ENCODE measurements at regions not wholly inside any gene's neighbourhood (a gene's known extent, or its start where the extent isn't known, plus 50 kb on each side); places are given as distances from the start of the nearest gene placed in this dataset.

DNA sequence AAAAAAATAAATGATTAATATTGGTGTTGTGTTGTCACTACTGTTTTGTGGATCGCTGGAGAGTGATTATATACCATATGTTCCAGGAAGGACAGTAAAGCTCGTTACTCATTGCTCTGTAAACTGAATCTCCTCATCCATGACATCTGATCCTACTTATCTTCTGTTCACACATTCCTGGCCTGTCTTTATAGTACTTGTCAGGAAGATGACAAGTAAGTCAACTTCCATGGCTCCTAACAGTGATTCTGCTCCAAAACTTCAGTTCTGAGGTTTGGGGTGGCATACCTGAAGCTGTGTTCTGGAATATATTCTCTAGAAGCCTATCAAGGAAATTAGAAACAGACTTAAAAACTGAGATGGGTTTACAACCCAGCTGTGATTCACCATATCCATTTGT is 288.9 kb downstream of the ZBBX start (continued):
- TF ChIP-seq, protein P1, sequence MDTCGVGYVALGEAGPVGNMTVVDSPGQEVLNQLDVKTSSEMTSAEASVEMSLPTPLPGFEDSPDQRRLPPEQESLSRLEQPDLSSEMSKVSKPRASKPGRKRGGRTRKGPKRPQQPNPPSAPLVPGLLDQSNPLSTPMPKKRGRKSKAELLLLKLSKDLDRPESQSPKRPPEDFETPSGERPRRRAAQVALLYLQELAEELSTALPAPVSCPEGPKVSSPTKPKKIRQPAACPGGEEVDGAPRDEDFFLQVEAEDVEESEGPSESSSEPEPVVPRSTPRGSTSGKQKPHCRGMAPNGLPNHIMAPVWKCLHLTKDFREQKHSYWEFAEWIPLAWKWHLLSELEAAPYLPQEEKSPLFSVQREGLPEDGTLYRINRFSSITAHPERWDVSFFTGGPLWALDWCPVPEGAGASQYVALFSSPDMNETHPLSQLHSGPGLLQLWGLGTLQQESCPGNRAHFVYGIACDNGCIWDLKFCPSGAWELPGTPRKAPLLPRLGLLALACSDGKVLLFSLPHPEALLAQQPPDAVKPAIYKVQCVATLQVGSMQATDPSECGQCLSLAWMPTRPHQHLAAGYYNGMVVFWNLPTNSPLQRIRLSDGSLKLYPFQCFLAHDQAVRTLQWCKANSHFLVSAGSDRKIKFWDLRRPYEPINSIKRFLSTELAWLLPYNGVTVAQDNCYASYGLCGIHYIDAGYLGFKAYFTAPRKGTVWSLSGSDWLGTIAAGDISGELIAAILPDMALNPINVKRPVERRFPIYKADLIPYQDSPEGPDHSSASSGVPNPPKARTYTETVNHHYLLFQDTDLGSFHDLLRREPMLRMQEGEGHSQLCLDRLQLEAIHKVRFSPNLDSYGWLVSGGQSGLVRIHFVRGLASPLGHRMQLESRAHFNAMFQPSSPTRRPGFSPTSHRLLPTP (IDR thresholded peaks at IDR 0.05; ENCODE audit: borderline replicate concordance, extremely low read depth, insufficient read length) = no peak
- TF ChIP-seq HMBOX1 (IDR thresholded peaks at IDR 0.05) (no peak), BACH1 (tag; IDR thresholded peaks at IDR 0.05) (no peak), ZSCAN32 (CRISPR knock-in tag; IDR thresholded peaks at IDR 0.05) (no peak), HIVEP1 (CRISPR knock-in tag; IDR thresholded peaks at IDR 0.05) (no peak)

GRCh38 chr3:167084545-167084944 is 295.6 kb downstream of the ZBBX start:
- Histone ChIP-seq H3K9me3 (replicated peaks; ENCODE audit: control insufficient read depth, insufficient read depth, low read depth, low read length) (no peaks in the 10 kb centered on the region; the same call in 1 of the 2 replicates), H3K36me3 (ENCODE audit: control insufficient read depth, insufficient read depth, low read length) (no peaks in the 10 kb centered on the region), H2AFZ (ENCODE audit: low read depth, low read length) (no peak overlapping the region), H3K4me1 (replicated peaks in 1 of 2; ENCODE audit: control insufficient read depth in 2 of 2, insufficient read depth in 2 of 2, low read length in 2 of 2) (no peaks in the 10 kb centered on the region), H3K9me1 (ENCODE audit: control insufficient read depth, insufficient read depth, low read length) (no peaks in the 10 kb centered on the region), H3K27ac (ENCODE audit: extremely low read depth, low read depth, low read length) (no peak overlapping the region), H3K79me2 (ENCODE audit: control insufficient read depth, insufficient read depth, low read length) (no peaks in the 10 kb centered on the region), H4K20me1 (replicated peaks; ENCODE audit: control insufficient read depth, insufficient read depth, low read length) (no peaks in the 10 kb centered on the region), H3K4me2 (ENCODE audit: insufficient read depth, low read length) (no peak overlapping the region), H3K4me3 (no peak overlapping the region), H3K9ac (ENCODE audit: insufficient read depth in 1 of 2, low read depth in 2 of 2, low read length in 2 of 2) (no peak overlapping the region), H3K27me3 (ENCODE audit: control insufficient read depth in 2 of 2, insufficient read depth in 2 of 2, low read length in 2 of 2) (no peaks in the 10 kb centered on the region)
- BruUV-seq (replicated peaks) = no TSS peak
- in situ Hi-C loops (cut with MboI) (no loop called here), intact Hi-C loops (cut with micrococcal nuclease) (no loop called here)
- FAIRE-seq = no peak
- POLR2A ChIA-PET = no interaction called here
- no peak for ATAC-seq
- DNase-seq (ENCODE audit: extremely low read depth in 1 of 4, low spot score in 3 of 4) = no peak
- CTCF ChIA-PET (ENCODE audit: low intra/inter-chr PET ratio) = no interaction called here
- 0% methylated on average over 2 of the region's 2 CpGs for WGBS (ENCODE audit: insufficient coverage, low coverage, missing lambda C conversion rate)
- TF ChIP-seq CBX2 (IDR thresholded peaks at IDR 0.05; ENCODE audit: insufficient read depth, low read length, poor library complexity, severe bottlenecking) = no peak

Measured in K562 (cell line).